DND-41 (cell line): ENCODE measurements at regions not wholly inside any gene's neighbourhood (a gene's known extent, or its start where the extent isn't known, plus 50 kb on each side); places are given as distances from the start of the nearest gene placed in this dataset.

Experiments
- CTCF ChIP-seq: IDR thresholded peaks from 2 replicates; pipeline ENCODE4 v1.5.1; 2012; ENCODE audit warnings: borderline replicate concordance, low read length, moderate library complexity, mild to moderate bottlenecking; ENCODE audit not compliant: poor library complexity, severe bottlenecking; ENCODE audit errors: extremely low read depth
- EZH2 ChIP-seq: IDR thresholded peaks from 3 replicates; pipeline ENCODE4 v1.6.1; 2012; ENCODE audit warnings: borderline replicate concordance, low read depth, mild to moderate bottlenecking, moderate library complexity, low read length, inconsistent platforms; ENCODE audit not compliant: severe bottlenecking

- TF ChIP-seq CTCF (no peak), EZH2 (no peak)
Observed at GRCh38 chr6:112967974-112968373, 620.8 kb downstream of the RFPL4B start.
